IPS-18c (cell line): ENCODE measurements at regions not wholly inside any gene's neighbourhood (a gene's known extent, or its start where the extent isn't known, plus 50 kb on each side); places are given as distances from the start of the nearest gene placed in this dataset.
"Not testable (repeated sequence)": the region's sequence is repeated elsewhere in the genome, so short reads cannot be mapped to it uniquely, and the experiment has no call there.

ENCODE experiments used
- H3K4me3 ChIP-seq: 2 replicates; pipeline ENCODE4 v1.7.0; 2013; ENCODE audit warnings: low read depth, mild to moderate bottlenecking, low read length, moderate library complexity; ENCODE audit not compliant: insufficient read depth
- H3K9me3 ChIP-seq: one replicate; pipeline ENCODE4 v1.6.1; 2013; ENCODE audit warnings: mild to moderate bottlenecking, low read length, moderate library complexity; ENCODE audit not compliant: control insufficient read depth, insufficient read depth

DNA sequence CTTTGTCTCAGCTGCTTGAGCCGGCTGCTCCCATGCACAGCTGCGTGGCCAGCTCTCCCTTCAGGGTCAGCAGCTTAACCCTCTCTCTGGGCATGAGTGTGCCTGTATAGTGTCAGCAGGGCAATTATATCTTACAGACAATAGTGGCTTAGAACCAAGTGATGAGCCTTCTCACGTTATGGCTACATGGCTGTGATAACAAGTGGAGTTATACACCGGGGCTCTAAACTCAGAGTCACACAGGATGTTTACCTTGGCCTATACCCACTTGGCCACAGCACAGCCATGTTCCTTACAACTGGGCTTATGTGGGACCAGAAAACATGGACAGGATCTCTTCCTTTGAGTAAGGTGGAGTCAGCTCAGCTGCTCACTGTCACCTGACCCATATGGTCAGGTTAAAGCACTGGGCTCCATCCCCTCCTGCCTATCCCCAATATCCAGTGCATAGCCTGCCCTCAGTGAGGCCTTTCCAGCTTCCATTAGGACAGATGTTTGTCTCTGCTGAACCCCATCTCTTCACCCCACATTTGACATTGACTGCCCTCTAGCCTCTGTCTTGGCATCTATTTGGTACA is 294.2 kb upstream of the NCKAP5 start:
- no peak overlapping the region for H3K4me3 ChIP-seq
- H3K9me3 ChIP-seq = no peaks in the 10 kb centered on the region

DNA sequence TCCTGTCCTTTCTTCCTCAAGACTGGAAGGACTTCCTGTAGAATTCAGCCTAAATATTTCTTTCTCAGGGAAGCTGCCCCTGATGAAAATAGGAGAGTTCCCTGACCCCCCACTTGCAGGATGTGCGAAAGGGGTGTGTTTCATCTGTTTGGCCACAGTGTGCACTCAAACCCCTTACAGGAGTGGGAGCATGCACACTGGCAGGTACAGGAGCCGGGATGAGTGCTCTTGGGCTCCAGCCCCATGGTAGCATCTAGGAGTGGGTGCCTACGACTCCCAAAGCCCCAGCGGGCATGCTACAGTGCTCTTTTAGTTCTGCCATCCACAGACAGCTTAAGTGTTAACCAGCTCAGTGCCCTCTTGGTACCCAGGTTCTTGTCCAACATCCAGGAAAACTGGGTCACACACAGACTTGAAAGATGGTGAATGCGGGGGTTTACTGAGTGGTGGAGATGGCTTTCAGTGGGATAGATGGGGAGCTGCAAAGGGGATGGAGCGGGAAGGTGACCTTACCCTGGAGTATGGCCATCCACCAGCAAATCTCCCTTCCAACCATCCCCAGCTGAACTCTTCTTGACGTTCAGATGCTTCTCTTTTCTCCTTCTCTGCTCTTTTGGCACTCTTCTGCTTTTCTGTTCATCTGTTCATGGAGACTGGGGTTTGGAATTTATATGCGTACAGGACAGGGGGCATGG is 295.0 kb upstream of the NCKAP5 start:
- no peaks in the 10 kb centered on the region for H3K9me3 ChIP-seq
- no peak overlapping the region for H3K4me3 ChIP-seq

DNA sequence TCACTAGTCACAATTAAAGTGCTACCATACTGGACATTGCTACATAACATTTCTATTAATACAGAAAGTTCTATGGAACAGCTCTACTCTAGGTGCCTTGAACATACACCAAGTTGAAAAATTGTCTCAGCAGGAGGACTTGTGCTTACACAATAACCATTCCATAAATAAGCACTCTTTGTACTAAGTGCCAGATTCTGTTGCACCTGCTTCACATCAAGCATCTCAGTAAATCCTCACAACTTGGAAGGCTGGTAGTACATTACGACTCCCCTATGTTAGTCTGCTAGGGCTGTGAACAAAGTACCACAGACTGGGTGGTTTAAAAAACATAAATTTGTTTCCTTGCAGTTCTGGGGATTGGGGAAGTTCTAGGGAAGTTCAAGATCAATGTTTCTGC is 296.9 kb upstream of the NCKAP5 start:
- no peaks in the 10 kb centered on the region for H3K9me3 ChIP-seq
- no peak overlapping the region for H3K4me3 ChIP-seq

DNA sequence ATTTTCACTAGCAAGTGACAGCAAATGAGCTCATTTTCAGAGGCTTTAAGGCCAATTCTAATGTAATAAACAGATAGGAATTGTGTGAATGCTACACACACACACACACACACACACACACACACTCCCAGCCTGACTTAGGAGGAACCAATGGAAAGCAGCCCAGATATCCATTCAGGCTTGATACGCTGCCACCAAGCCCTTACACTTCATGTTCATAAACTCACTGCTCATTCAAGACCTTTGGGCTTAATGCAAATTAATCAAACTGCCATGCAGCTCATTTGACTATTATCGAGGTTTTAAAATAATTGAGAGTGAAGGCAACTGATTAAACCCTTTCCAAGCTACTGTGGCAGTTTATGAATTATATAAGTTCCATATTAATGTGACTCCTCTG is 298.9 kb upstream of the NCKAP5 start:
- no peak overlapping the region for H3K4me3 ChIP-seq
- no peaks in the 10 kb centered on the region for H3K9me3 ChIP-seq

DNA sequence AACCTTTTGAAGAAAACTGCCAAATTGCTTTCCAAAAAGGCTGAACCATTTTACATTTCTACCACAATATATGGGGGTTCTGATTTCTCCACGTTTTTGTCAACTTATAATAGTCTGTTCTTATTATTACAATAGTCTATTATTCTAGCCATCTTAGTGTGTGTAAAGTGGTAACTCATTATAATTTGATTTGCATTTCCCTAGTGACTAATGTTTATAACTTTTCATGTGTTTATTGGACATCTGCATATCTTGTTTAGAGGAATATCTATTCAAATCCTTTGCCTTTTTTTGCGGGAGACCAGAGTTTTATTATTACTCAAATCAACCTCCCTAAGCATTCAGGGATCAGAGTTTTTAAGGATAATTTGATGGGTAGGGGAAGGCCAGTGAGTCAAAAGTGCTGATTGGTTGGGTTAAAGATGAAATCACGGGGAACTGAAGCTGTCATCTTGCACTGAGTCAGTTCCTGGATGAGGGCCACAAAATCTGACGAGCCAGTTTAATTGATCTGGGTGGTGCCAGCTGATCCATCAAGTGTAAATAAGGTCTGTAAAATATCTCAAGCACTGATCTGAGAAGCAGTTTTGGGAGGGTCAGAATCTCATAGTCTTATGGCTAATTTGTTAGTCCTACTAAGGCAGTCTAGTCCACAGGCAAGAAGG is 303.4 kb upstream of the NCKAP5 start:
- H3K9me3 ChIP-seq = no peaks in the 10 kb centered on the region

DNA sequence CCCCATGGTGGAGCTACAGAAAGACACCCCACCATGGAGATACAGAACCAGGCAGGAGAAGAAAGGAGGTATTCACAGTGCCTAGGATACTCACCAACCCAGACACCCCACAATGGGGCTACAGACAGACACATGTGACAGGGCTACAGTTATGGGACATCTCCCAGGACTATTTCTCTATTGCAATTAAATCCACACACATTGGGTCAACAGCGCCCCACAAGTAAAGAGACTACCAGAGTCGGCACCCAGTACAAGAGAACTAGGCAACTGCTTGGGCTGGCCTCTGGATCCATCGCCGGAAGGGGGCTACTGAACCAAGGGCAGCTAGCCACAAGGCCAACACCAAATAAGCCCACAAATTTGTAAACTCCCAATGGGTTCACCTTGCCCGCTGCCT is 310.1 kb upstream of the NCKAP5 start:
- Histone ChIP-seq H3K9me3 (peaks cover 2% of the 10 kb centered on the region), H3K4me3 (no peak overlapping the region)

More for the DNA sequence above, 303.4 kb upstream of the NCKAP5 start:
- no peak overlapping the region for H3K4me3 ChIP-seq

DNA sequence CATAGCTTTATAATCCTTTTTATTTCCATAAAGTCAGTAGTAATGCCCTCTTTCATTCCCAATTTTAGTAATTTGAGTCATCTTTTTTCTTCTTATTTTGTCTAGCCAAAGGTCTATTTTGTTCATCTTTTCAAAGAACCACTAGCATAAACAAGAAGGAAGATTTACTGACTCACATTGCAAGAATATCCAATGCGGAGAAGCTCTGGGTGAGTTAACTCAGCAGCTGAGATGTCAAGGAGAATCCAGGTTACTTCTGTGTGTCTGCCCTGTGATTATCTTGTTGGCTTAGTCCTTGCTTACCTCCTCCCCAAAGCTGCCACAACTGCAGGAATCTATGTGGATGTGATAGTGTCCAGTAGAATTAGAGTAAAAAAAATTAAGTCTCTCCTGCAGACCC is 311.4 kb upstream of the NCKAP5 start:
- peaks cover 2% of the 10 kb centered on the region for H3K9me3 ChIP-seq

DNA sequence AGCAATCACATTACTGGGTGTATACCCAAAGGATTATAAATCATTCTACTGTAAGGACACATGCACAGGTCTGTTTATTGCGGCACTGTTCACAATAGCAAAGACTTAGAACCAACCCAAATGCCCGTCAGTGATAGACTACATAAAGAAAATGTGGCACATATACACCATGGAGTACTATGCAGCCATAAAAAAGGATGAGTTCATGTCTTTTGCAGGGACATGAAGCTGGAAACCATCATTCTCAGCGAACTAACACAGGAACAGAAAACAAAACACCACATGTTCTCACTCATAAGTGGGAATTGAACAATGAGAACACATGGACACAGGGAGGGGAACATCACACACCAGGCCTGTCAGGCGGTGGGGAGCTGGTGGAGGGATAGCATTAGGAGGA is 313.9 kb upstream of the NCKAP5 start:
- not testable (repeated sequence) for H3K9me3 ChIP-seq

More for the DNA sequence above, 311.4 kb upstream of the NCKAP5 start:
- no peak overlapping the region for H3K4me3 ChIP-seq

DNA sequence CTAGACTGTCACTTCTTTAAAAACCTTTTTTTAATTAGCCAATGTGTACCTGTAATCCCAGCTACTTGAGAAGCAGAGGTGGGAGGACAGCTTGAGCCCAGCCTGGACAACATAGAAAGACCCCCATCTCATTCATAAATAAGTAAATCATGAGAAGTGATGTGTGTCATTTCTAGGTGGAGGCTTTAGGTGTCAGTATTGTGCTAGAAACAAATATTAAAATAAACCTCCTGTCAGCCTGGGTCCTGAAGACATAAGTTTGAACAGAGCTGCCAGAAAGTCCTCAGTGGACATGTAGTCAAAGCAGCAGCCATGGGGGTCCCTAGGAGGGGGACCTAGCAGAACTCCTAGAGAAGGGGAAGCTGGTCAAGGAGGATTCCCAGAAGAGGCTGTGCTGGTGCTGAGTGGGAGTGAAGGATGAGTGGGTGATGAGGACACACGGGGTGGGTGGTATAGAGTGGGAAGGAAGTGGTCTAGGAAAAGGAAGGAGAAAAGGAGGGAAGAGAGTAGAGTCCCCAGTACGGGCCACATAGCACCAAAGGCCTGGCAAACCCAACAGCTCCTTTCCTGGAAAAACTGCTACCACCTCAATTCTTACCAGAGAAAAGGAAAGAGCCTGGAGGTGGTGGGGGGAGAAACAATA is 316.6 kb upstream of the NCKAP5 start:
- Histone ChIP-seq H3K9me3 (peaks cover 2% of the 10 kb centered on the region), H3K4me3 (no peak overlapping the region)

More for the DNA sequence above, 313.9 kb upstream of the NCKAP5 start:
- not testable (repeated sequence) for H3K4me3 ChIP-seq

DNA sequence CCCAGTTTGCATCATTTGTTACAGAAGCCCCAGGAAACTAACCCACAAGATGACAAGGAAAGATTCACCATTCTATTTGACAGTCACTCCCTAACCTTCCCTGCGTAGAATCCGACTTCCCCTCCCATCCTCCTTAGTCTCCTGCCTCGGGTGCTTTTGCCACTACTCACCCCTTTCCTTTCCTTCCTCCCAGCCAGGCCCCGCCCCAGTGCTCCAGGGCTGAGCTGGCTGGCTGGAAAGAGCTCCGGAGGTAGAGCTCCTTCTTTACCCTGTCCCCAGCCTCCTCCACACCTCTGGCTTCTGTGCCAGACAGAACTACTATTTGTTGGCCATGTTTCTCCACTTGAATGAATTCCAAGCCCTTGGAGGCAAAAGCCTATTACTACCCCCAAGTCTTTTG is 317.6 kb upstream of the NCKAP5 start:
- H3K4me3 ChIP-seq = no peak overlapping the region
- H3K9me3 ChIP-seq = peaks cover 2% of the 10 kb centered on the region

DNA sequence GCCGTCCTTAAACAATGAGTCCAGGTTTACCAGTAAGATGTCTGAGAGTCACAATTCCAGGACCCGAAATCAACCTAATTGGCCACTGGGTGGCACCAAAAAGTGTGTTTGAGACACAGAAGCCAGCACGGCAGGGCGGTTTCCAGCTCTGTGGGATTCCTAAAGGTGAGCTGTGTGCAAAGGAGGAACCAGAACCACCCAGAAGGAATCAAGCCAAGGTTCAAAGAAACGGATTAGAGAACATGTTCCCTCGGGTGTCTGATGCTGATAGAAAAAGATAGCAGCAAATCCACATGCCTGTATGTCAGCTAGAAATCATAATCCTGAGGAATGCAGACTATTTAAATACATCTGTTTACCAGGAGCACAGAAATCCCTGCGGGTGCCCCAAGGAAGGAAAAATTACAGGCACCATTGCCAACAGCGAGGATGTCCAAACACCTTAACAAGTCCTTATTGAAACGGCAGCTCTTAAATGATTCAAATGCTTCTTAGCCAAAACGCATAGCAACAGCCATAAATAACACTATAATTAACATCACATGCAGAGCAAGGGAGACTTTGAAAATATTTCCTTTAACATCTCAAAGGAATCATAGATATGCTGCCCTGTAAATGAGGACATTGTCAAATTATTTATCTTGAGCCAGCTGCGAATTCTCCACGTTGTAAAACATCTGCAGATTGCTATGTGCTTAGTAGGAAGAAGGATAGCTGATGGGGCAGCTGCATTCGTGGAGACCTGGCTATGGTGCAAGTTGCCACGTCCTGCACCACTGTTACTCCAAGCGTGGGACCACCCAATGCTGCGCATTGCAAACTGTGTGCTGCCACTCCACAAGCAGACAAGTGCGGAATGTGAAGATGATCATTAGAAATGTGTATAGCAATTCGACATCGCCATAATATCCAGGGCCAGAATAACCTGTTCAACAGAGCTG is 318.7 kb upstream of the NCKAP5 start:
- H3K4me3 ChIP-seq = no peak overlapping the region
- peaks cover 2% of the 10 kb centered on the region for H3K9me3 ChIP-seq

DNA sequence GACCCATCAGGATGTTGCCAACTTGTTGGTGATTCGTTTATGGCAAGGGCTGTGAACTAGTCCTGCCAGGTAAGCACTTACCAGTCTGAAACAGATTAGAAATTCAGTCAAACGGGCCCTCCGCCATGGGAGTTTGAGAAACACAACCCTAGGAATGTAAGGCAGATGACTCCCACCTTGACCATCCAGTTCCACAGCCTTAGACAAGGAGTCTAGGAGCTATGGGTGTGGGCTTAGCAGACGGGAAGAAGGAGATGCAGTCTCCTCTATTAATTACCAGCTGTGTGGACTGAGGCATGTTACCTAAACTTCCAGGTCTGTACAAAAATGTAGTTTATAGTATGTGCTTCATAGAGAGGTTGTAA is 319.4 kb upstream of the NCKAP5 start:
- H3K4me3 ChIP-seq = no peak overlapping the region
- H3K9me3 ChIP-seq = no peaks in the 10 kb centered on the region

DNA sequence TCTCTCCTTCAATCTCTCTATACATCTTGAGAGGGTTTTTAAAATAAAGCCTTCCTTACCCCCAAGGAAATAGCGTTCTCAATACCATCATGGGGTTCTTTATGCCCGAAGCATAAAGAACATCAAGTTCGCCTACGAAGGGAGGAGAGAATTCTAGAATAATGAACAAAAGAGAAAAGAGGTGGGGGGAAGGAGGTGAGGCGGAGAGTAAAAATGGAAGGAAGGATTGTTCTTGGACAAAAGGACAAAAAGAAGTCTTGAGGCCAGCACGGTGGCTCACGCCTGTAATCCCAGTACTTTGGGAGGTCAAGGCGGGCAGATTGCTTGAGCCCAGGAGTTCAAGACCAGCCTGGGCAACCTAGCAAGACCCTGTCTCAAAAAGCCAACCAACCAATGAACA is 319.8 kb upstream of the NCKAP5 start:
- Histone ChIP-seq H3K4me3 (no peak overlapping the region), H3K9me3 (no peaks in the 10 kb centered on the region)

DNA sequence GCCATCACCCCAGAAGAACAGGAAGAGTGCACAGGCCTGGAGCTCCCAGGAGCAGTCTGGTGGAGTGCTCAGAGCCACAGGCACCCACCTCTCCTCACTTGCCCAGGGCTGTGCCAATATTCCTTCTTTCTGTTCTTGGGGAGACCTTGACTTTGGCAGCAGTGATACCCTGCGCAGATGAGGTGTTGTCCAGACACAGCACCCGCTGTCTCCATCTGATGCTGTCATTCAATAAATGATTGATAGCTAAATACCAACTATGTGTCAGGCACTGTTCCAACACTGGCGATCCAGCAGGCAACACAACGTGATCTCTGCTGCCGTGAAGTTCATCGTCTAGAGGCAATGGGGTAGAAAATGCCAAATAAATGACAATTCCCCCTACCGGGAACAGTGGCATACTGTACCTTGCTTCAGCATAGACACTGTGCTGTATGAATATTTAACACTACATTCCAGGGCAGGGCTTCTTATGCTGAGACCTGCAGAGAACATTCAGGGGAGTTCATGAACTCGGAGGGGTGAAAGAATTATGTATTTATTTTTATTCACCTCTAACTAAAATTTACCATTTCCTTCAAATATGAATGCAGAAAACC is 320.5 kb upstream of the NCKAP5 start:
- Histone ChIP-seq H3K9me3 (no peaks in the 10 kb centered on the region), H3K4me3 (no peak overlapping the region)

DNA sequence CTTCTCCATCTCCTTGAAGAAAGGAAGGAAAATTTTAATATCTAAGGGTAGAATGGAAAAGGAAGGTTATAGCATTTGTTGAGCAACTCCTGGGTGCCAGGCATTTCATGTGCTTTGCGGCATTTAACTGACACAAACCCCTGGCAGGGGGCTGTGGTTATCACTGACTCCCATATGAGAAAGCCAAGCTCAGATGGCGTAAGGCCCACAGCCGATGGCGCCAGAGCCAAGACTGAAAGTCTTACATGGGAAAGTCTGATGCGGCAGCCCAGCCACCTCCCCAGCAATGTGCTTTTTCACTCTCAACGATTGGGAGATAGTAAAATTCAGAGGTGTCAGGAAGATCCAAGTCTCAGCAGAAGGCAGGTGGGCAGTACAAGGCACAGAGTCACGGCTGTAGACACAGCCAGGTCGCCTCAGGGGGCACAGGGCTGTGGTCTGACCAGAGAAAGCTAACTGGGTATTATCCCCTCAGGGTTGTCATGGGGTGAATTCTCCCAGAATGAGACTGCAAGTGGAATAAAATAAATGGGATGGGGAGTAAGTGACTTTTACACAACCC is 324.2 kb upstream of the NCKAP5 start:
- Histone ChIP-seq H3K4me3 (no peak overlapping the region), H3K9me3 (peaks cover 3% of the 10 kb centered on the region)

DNA sequence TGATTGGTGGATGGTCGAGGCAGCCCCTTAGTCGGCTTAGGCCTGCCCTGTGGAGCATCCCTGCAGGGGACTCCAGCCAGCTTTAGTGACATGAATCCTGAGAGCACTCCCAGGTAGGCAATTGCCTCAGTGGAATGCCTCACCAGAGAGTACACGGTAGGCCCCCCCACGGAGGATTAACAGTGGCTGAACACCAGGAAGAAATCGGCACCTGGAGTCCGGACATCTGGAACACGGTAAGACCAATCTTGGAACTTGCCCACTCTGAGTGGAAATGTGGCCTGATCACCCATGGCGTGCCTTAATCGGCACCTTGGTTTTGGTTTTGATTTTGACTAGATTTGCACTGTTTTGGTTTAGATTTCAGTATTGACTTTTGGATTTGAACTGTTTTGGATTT is 326.2 kb upstream of the NCKAP5 start:
- Histone ChIP-seq H3K4me3 (no peak overlapping the region), H3K9me3 (peaks cover 3% of the 10 kb centered on the region)

DNA sequence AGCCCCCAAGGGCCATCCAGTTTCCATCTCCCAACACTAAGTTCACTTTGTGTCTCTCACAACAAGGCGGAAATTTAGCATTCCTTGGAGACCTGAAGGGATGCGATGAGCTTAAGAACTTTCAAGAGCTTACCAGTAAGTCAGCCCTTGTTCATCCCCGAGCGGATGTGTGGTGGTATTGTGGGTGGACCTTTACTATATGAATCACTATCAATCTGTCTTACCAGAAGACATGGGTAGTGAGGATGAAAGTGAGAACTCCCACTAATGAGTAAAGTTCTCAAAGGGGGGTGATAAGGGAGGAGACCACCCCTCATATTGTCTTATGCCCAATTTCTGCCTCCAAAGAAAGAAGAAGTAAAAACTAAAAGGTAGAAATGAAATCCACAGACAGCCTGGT is 329.6 kb upstream of the NCKAP5 start:
- H3K4me3 ChIP-seq, H3K9me3 ChIP-seq: not testable (repeated sequence)
